Stimulated activated CD8-positive, alpha-beta memory T cell treated with anti-CD3 and anti-CD28 coated beads, Interleukin-7, amount 100 ng/mL, for 4 hours (primary cell): ENCODE measurements at regions not wholly inside any gene's neighbourhood (a gene's known extent, or its start where the extent isn't known, plus 50 kb on each side); places are given as distances from the start of the nearest gene placed in this dataset.
"Not testable (repeated sequence)": the region's sequence is repeated elsewhere in the genome, so short reads cannot be mapped to it uniquely, and the experiment has no call there.

Experiments used
- DNase-seq, 2 donors: peaks; one replicate each; pipeline ENCODE4 v3.0.0-alpha.2; 2020; ENCODE audit warnings: low read depth in 2 of 2

- DNase-seq, result no peak
Observed at GRCh38 chr5:90056911-90057705, 352.4 kb downstream of the CETN3 start.

DNA sequence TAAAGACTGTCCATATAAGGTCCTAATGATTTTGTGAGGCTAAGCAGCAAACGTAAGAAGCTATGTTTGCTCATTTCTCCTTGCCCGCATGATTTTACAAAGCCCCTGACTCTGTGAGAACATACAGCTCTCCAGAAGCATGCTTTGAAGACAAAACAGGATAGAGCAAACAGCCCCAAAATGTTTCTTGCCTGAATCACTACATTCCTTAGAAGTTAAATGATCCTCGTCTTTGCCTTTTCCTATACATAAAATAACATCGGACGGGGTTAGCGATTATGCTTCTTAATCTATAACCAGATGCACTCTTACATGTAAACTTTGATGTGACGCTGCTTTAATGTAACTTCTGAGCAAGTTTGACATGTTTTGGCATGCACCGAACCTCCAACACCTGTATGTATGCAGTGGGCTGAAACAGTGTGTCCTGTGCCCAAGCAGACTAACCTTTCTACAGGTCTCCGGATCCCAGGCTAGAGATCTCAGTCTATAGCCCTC lies 353.7 kb downstream of the CETN3 start:
- DNase-seq, result no peak

DNA sequence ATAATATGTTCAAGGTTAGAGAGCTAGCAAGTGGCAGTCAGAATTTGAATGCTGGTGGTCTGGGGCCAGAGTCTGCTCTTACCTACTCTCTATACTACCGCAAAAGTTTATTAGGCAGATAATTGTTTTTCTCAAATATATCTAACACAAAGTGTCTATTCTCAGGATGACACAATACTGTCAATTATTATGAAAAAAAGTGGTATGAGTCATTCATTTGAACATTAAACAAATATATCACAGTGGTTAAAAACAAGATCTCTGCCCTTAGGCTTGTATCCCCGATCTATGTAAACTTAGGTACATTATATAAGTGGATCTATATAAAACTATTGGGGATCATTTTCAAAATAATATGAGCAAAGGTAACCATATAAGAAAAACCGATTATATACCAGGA lies 354.9 kb downstream of the CETN3 start:
- no peak for DNase-seq

GRCh38 chr5:90051756-90052155 lies 357.8 kb downstream of the CETN3 start:
- no peak for DNase-seq

- no peak for DNase-seq
Observed at GRCh38 chr5:90050103-90050502, 359.5 kb downstream of the CETN3 start.

- no peak for DNase-seq
Observed at GRCh38 chr5:90047113-90047512, 362.4 kb downstream of the CETN3 start.

- not testable (repeated sequence) for DNase-seq
Observed at GRCh38 chr5:90040082-90040481, 369.5 kb downstream of the CETN3 start.

GRCh38 chr5:90037646-90038045 lies 371.9 kb downstream of the CETN3 start:
- no peak for DNase-seq

DNA sequence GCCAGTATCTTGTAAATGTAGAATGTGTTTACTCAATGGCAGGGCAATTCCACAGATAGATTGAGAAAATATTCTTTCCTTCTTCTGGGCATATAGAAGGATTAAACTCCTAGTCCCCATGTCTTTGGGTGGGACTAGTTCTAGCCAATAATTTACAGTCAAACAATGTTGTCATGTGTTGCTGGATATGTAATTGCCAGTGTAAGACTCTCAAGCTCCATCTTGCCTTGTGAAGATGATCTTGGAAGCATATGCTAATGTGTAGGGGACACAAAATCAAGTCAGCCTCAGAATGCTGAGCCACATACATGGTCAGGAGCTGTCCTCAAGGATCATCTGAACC lies 386.9 kb downstream of the CETN3 start:
- no peak for DNase-seq

GRCh38 chr5:90022002-90022710 lies 387.4 kb downstream of the CETN3 start:
- no peak for DNase-seq

- no peak for DNase-seq
Observed at GRCh38 chr5:90020575-90021538, 388.7 kb downstream of the CETN3 start.

DNA sequence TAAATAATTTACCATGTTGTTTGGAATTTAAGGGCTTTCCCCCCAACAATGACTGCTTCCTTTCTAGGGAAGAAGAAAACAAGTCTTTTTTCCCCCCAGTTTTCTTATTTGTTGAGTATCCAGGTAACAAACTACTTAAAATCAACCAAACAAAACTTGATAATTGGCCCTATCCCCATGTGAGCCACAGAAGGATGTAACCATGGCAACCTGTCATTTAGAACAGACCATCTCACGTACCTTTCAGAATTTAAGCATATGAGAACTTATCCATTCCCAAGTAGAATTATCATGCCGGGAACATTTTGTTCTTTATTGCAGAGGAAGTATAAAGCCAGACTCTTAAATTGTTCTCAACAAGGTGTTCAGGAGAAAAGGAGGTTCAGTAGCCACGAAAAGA lies 392.3 kb downstream of the CETN3 start:
- no peak for DNase-seq

GRCh38 chr5:90015584-90016018 lies 394.0 kb downstream of the CETN3 start:
- no peak for DNase-seq

- no peak for DNase-seq
Observed at GRCh38 chr5:90014420-90014819, 395.1 kb downstream of the CETN3 start.

GRCh38 chr5:90000351-90000750 lies 409.2 kb downstream of the CETN3 start:
- no peak for DNase-seq

- no peak for DNase-seq
Observed at GRCh38 chr5:89998519-89999305, 410.8 kb downstream of the CETN3 start.

DNA sequence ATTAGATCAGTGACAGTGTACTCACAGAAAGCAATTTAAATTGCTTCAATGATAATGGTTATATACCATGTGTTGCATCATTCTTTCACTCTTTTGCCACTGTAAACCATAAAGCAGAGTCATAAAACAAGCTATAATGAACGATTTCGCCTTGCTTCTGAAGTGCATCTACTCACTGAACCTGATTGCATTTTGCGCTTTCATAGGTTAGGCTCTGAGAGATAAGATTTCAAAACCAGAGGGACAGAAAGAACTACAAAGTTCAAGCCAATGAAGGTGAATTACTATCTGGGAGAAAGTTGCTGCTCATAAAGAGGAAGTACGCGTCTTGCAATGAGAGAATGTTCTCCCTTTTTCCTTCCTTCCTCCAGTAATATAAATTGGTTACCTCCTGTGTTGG lies 412.7 kb downstream of the CETN3 start:
- no peak for DNase-seq

DNA sequence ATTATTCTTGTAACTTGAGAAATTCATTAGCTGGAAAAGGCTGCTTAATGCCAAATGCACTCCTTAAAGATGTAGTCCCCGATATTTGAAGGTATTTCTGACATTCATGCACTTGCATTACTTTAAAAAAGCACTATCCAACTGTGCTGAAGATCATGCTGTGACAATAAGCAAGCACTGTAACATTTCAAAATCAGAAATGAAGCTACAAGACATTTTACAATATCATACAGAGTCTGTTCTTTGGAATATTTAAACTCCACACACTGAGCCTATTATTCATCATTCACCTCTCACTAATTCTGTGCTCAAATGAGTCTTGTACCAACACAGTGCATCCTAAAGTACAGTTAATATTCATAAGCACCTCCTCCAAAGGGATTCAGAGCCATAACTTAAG lies 413.2 kb downstream of the CETN3 start:
- no peak for DNase-seq

DNA sequence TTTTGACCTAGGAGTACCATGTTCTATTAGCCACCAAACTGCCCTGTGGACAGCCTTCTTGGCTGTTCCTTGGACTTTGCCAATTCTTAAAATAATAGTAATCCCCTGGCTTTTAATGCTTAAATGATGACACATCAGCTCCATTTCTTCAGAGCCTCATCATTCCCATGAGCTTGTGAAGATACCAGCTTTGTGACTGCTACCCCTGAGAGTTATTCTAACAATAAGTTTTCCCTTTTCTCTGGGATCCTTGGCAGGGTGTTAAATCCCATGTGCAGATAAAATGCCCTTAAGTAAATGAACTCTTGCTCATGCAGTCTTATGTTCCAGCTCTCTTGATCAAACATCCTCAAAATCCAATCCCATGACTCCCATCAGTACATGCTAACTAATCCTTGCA lies 415.3 kb downstream of the CETN3 start:
- no peak for DNase-seq

DNA sequence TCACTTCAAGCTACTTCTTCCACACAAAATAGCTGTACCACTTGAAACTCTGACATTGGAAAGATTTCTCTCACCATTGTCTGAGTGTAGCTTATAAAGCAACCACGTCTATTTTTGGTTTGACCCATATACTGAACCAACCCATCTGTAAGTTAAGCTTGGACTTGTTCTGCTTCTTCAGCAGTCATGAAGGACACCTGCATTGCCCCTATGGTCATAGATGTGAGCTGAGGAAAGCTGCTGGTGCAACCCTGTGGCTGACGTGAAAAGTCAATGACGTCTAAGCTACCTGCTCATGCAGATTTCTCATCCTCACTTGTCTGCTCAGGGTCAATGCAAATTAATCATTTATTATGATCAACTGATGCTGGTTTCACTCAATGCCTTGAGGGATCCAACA lies 417.4 kb downstream of the CETN3 start:
- DNase-seq, result no peak

GRCh38 chr5:89991592-89991991 lies 418.0 kb downstream of the CETN3 start:
- no peak for DNase-seq
